ENCODE measurements at regions not wholly inside any gene's neighbourhood (a gene's known extent, or its start where the extent isn't known, plus 50 kb on each side); places are given as distances from the start of the nearest gene placed in this dataset.

GRCh38 chr4:156186111-156186510 lies 232.4 kb upstream of the CTSO start:
- Histone ChIP-seq H3K27ac (no peak overlapping the region), H3K4me1 (no peaks in the 10 kb centered on the region), H3K9me3 (no peaks in the 10 kb centered on the region), H3K4me3 (no peak overlapping the region), H3K27me3 (replicated peaks in 1 of 7) (no peaks in the 10 kb centered on the region), H3K36me3 (no peaks in the 10 kb centered on the region)
- DNase-seq, result no peak
- 63 to 83% (median 77%) methylated on average over 1 of the region's 1 CpG for WGBS, 5 donors
- intact Hi-C loops (cut with DNase I; ENCODE audit: low total_unique reads), result no loop called here
- no peak for TF ChIP-seq POLR2AphosphoS5 (IDR thresholded peaks at IDR 0.05)

GRCh38 chr4:156185514-156186055 lies 231.9 kb upstream of the CTSO start:
- intact Hi-C loops (cut with DNase I; ENCODE audit: low total_unique reads), result no loop called here
- H3K27me3 ChIP-seq (replicated peaks in 1 of 7), result no peaks in the 10 kb centered on the region
- TF ChIP-seq POLR2A (IDR thresholded peaks at IDR 0.05) (no peak), POLR2AphosphoS5 (IDR thresholded peaks at IDR 0.05) (no peak), CTCF (IDR thresholded peaks at IDR 0.05 in 8 of 11, conservative IDR thresholded peaks at IDR 0.05 in 3 of 11) (no peak)
- DNase-seq, result no peak
- no peak overlapping the region for H3K4me3 ChIP-seq
- H3K9me3 ChIP-seq, result no peaks in the 10 kb centered on the region
- 76 to 85% (median 78%) methylated on average over 4 of the region's 4 CpGs for WGBS, 5 donors
- H3K27ac ChIP-seq, result no peak overlapping the region
- H3K36me3 ChIP-seq, result no peaks in the 10 kb centered on the region
- no peaks in the 10 kb centered on the region for H3K4me1 ChIP-seq

GRCh38 chr4:156182269-156182668 lies 228.6 kb upstream of the CTSO start:
- H3K4me3 ChIP-seq, result no peak overlapping the region
- intact Hi-C loops (cut with DNase I; ENCODE audit: low total_unique reads), result no loop called here
- no peaks in the 10 kb centered on the region for H3K9me3 ChIP-seq
- H3K27ac ChIP-seq, result no peak overlapping the region
- no peaks in the 10 kb centered on the region for H3K4me1 ChIP-seq
- TF ChIP-seq POLR2A (IDR thresholded peaks at IDR 0.05), result no peak
- no peak for TF ChIP-seq CTCF (IDR thresholded peaks at IDR 0.05 in 8 of 11, conservative IDR thresholded peaks at IDR 0.05 in 3 of 11)
- TF ChIP-seq POLR2AphosphoS5 (IDR thresholded peaks at IDR 0.05), result no peak
- H3K27me3 ChIP-seq (replicated peaks in 1 of 7), result no peaks in the 10 kb centered on the region
- no peak for DNase-seq
- H3K36me3 ChIP-seq, result no peaks in the 10 kb centered on the region
- WGBS, 5 donors, result 63 to 79% (median 68%) methylated on average over 1 of the region's 1 CpG

GRCh38 chr4:156177941-156178340 lies 224.3 kb upstream of the CTSO start:
- TF ChIP-seq CTCF (IDR thresholded peaks at IDR 0.05 in 8 of 11, conservative IDR thresholded peaks at IDR 0.05 in 3 of 11), result no peak
- no peak for TF ChIP-seq POLR2AphosphoS5 (IDR thresholded peaks at IDR 0.05)
- TF ChIP-seq POLR2A (IDR thresholded peaks at IDR 0.05), result no peak
- intact Hi-C loops (cut with DNase I; ENCODE audit: low total_unique reads), result no loop called here
- no peaks in the 10 kb centered on the region for H3K4me1 ChIP-seq
- H3K4me3 ChIP-seq, result no peak overlapping the region
- WGBS, 5 donors, result 89 to 95% (median 91%) methylated on average over 3 of the region's 3 CpGs
- H3K36me3 ChIP-seq, result no peaks in the 10 kb centered on the region
- no peak for DNase-seq
- H3K9me3 ChIP-seq, result no peaks in the 10 kb centered on the region
- H3K27me3 ChIP-seq (replicated peaks in 1 of 7), result no peaks in the 10 kb centered on the region
- H3K27ac ChIP-seq, result no peak overlapping the region

GRCh38 chr4:156176896-156177295 lies 223.2 kb upstream of the CTSO start:
- Histone ChIP-seq H3K4me3 (no peak overlapping the region), H3K4me1 (no peaks in the 10 kb centered on the region), H3K27me3 (replicated peaks in 1 of 7) (no peaks in the 10 kb centered on the region), H3K36me3 (no peaks in the 10 kb centered on the region), H3K27ac (no peak overlapping the region), H3K9me3 (no peaks in the 10 kb centered on the region)
- DNase-seq, result no peak
- WGBS, 5 donors, result 85 to 90% (median 88%) methylated on average over 3 of the region's 3 CpGs
- intact Hi-C loops (cut with DNase I; ENCODE audit: low total_unique reads), result no loop called here
- TF ChIP-seq POLR2A (IDR thresholded peaks at IDR 0.05), result no peak

All from spleen (tissue), 11 donors.